Suprapubic skin (tissue), 3 donors: ENCODE measurements at regions not wholly inside any gene's neighbourhood (a gene's known extent, or its start where the extent isn't known, plus 50 kb on each side); places are given as distances from the start of the nearest gene placed in this dataset.

Experiments used
- POLR2A ChIP-seq, 2 donors: fragments of 450-650 bp; IDR thresholded peaks; one replicate each; pipeline ENCODE4 v1.6.1; 2017; ENCODE audit warnings: antibody characterized with exemption in 2 of 2, mild to moderate bottlenecking in 2 of 2, moderate library complexity in 2 of 2
- TF ChIP-seq, protein P1 (sequence below), 2 donors: fragments of 200-600 bp in 1 of 2; fragments of 450-650 bp in 1 of 2; sonication (generic) in 1 of 2; IDR thresholded peaks; one replicate each; pipeline ENCODE4 v1.5.1; 2016 to 2019; ENCODE audit warnings: antibody characterized with exemption in 2 of 2, mild to moderate bottlenecking in 1 of 2, moderate library complexity in 1 of 2

DNA sequence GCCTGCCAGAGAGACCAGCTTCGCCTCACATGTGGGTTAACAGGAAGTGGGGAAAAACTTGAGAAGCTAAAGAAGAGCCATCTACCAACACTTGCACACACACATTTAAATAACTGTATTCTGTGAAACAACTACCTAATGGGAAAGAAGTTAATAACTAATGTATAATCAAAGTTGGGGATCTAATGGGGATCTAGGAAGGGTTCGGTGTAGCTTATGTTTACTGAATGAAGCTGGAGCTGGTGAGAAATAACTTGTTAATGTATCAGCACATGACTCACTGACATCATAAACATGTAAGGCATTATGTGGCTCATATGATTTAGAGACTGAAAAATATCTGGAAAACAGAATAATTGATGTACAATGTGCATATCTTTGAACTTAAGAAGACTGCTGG lies 421.3 kb upstream of the NXPH2 start:
- TF ChIP-seq, protein P1, sequence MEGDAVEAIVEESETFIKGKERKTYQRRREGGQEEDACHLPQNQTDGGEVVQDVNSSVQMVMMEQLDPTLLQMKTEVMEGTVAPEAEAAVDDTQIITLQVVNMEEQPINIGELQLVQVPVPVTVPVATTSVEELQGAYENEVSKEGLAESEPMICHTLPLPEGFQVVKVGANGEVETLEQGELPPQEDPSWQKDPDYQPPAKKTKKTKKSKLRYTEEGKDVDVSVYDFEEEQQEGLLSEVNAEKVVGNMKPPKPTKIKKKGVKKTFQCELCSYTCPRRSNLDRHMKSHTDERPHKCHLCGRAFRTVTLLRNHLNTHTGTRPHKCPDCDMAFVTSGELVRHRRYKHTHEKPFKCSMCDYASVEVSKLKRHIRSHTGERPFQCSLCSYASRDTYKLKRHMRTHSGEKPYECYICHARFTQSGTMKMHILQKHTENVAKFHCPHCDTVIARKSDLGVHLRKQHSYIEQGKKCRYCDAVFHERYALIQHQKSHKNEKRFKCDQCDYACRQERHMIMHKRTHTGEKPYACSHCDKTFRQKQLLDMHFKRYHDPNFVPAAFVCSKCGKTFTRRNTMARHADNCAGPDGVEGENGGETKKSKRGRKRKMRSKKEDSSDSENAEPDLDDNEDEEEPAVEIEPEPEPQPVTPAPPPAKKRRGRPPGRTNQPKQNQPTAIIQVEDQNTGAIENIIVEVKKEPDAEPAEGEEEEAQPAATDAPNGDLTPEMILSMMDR (IDR thresholded peaks at IDR 0.05): no peak
- TF ChIP-seq POLR2A (IDR thresholded peaks at IDR 0.05): no peak
